Endodermal cell (in vitro differentiated cells): ENCODE measurements at regions not wholly inside any gene's neighbourhood (a gene's known extent, or its start where the extent isn't known, plus 50 kb on each side); places are given as distances from the start of the nearest gene placed in this dataset.
"Not testable (repeated sequence)": the region's sequence is repeated elsewhere in the genome, so short reads cannot be mapped to it uniquely, and the experiment has no call there.

Experiments used
- DNase-seq: peaks from one replicate; pipeline ENCODE4 v3.0.0-alpha.2; 2017
- H3K27ac ChIP-seq: 2 replicates; pipeline ENCODE4 v1.5.1; 2013; ENCODE audit warnings: mild to moderate bottlenecking, low read depth, low read length, moderate library complexity
- H3K27me3 ChIP-seq: 2 replicates; pipeline ENCODE4 v1.6.1; 2013; ENCODE audit warnings: mild to moderate bottlenecking, low read length, moderate library complexity; ENCODE audit not compliant: insufficient read depth, control insufficient read depth, poor library complexity, severe bottlenecking
- H3K36me3 ChIP-seq: 2 replicates; pipeline ENCODE4 v1.7.0; 2013; ENCODE audit warnings: mild to moderate bottlenecking, low read length, moderate library complexity; ENCODE audit not compliant: control insufficient read depth, insufficient read depth
- H3K4me1 ChIP-seq: one replicate; pipeline ENCODE4 v1.7.0; 2013; ENCODE audit warnings: low read length; ENCODE audit not compliant: control insufficient read depth, insufficient read depth
- H3K4me3 ChIP-seq: 2 replicates; pipeline ENCODE4 v1.5.1; 2013; ENCODE audit warnings: mild to moderate bottlenecking, low read length, moderate library complexity
- H3K9ac ChIP-seq: 2 replicates; pipeline ENCODE4 v1.6.1; 2013; ENCODE audit warnings: mild to moderate bottlenecking, low read length, moderate library complexity; ENCODE audit not compliant: poor library complexity, severe bottlenecking; ENCODE audit errors: extremely low read depth
- H3K9me3 ChIP-seq: 2 replicates; pipeline ENCODE4 v1.6.1; 2013; ENCODE audit warnings: mild to moderate bottlenecking, low read length, moderate library complexity; ENCODE audit not compliant: control insufficient read depth
- H3K27ac Mint-ChIP-seq: 2 replicates; pipeline ENCODE4 v1.8.0; 2020; ENCODE audit warnings: mixed read lengths
- H3K27me3 Mint-ChIP-seq: 2 replicates; pipeline ENCODE4 v1.8.0; 2021; ENCODE audit warnings: mild to moderate bottlenecking, mixed read lengths; ENCODE audit not compliant: insufficient read depth
- H3K36me3 Mint-ChIP-seq: 2 replicates; pipeline ENCODE4 v1.8.0; 2020; ENCODE audit warnings: low read depth, mixed read lengths
- H3K4me1 Mint-ChIP-seq: 2 replicates; pipeline ENCODE4 v1.8.0; 2020; ENCODE audit warnings: mixed read lengths
- H3K4me3 Mint-ChIP-seq: 2 replicates; pipeline ENCODE4 v1.8.0; 2020; ENCODE audit warnings: mild to moderate bottlenecking, moderate library complexity, mixed read lengths
- H3K9me3 Mint-ChIP-seq: 2 replicates; pipeline ENCODE4 v1.8.0; 2020; ENCODE audit warnings: mild to moderate bottlenecking, mixed read lengths
- WGBS, 2 experiments: methylation state at CpG; one replicate each; pipeline versions ENCODE4 v1.1.5 to v1.1.7; 2013; ENCODE audit warnings: missing lambda C conversion rate in 2 of 2, mixed read lengths in 1 of 2; ENCODE audit not compliant: insufficient coverage in 1 of 2, insufficient read length in 1 of 2; 5-methylcytosine and 5-hydroxymethylcytosine counted together
- TF ChIP-seq, protein P1 (sequence below): fragments of 200-600 bp; sonication (generic); conservative IDR thresholded peaks from 2 replicates; pipeline ENCODE4 v1.5.0; 2021; ENCODE audit warnings: antibody characterized with exemption, mild to moderate bottlenecking

DNA sequence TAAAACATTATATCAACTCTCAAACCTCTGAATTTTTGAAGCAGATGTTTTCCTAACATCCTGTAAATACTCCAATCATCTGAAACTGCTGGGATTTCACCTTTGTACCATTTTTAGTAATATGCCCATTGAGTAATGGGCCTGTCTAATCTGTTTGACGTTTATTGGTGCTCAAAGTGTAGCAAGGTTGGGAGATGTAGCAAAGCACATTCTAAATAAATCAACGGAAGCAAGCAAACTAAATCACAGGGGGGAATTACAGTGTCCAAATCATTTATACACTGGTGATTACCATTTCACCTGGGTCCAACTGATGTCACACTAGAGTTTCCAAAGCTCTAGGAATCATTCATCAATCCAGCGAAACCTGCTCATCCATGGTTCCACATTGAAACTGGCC lies 518.7 kb upstream of the TBL1XR1 start:
- no peak overlapping the region for H3K27ac Mint-ChIP-seq
- peaks cover 2% of the 10 kb centered on the region for H3K9me3 Mint-ChIP-seq
- no peaks in the 10 kb centered on the region for H3K36me3 Mint-ChIP-seq
- DNase-seq = no peak
- TF ChIP-seq, protein P1, sequence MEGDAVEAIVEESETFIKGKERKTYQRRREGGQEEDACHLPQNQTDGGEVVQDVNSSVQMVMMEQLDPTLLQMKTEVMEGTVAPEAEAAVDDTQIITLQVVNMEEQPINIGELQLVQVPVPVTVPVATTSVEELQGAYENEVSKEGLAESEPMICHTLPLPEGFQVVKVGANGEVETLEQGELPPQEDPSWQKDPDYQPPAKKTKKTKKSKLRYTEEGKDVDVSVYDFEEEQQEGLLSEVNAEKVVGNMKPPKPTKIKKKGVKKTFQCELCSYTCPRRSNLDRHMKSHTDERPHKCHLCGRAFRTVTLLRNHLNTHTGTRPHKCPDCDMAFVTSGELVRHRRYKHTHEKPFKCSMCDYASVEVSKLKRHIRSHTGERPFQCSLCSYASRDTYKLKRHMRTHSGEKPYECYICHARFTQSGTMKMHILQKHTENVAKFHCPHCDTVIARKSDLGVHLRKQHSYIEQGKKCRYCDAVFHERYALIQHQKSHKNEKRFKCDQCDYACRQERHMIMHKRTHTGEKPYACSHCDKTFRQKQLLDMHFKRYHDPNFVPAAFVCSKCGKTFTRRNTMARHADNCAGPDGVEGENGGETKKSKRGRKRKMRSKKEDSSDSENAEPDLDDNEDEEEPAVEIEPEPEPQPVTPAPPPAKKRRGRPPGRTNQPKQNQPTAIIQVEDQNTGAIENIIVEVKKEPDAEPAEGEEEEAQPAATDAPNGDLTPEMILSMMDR = no peak
- H3K9ac ChIP-seq = no peak overlapping the region
- no peaks in the 10 kb centered on the region for H3K4me1 ChIP-seq
- WGBS, 2 experiments = 98 to 100% methylated on average over 2 to 3 of the region's 3 CpGs
- H3K4me3 ChIP-seq = no peak overlapping the region
- H3K4me3 Mint-ChIP-seq = no peak overlapping the region
- peaks cover 6% of the 10 kb centered on the region for H3K4me1 Mint-ChIP-seq
- no peaks in the 10 kb centered on the region for H3K9me3 ChIP-seq
- H3K27me3 ChIP-seq = no peaks in the 10 kb centered on the region
- H3K27ac ChIP-seq = no peak overlapping the region
- no peaks in the 10 kb centered on the region for H3K27me3 Mint-ChIP-seq
- no peaks in the 10 kb centered on the region for H3K36me3 ChIP-seq

DNA sequence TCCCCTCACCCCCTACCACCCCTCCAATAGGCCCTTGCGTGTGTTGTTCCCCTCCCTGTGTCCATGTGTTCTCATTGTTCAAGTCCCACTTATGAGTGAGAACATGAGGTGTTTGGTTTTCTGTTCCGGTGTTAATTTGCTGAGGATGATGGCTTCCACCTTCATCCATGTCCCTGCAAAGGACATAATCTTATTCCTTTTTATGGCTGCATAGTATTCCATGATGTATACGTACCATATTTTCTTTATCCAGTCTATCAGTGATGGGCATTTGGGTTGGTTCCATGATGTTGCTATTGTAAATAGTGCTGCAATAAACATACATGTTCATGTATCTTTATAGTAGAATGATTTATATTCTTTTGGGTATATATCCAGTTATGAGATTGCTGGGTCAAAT lies 523.6 kb upstream of the TBL1XR1 start:
- not testable (repeated sequence) for H3K27ac ChIP-seq, H3K9me3 Mint-ChIP-seq, H3K27me3 ChIP-seq, H3K4me3 Mint-ChIP-seq, H3K36me3 ChIP-seq, H3K36me3 Mint-ChIP-seq, DNase-seq, H3K4me1 ChIP-seq, H3K27me3 Mint-ChIP-seq, H3K9me3 ChIP-seq, H3K4me3 ChIP-seq, H3K4me1 Mint-ChIP-seq, H3K9ac ChIP-seq, H3K27ac Mint-ChIP-seq
- WGBS, 2 experiments = 83 to 97% methylated on average over 1 to 3 of the region's 3 CpGs

DNA sequence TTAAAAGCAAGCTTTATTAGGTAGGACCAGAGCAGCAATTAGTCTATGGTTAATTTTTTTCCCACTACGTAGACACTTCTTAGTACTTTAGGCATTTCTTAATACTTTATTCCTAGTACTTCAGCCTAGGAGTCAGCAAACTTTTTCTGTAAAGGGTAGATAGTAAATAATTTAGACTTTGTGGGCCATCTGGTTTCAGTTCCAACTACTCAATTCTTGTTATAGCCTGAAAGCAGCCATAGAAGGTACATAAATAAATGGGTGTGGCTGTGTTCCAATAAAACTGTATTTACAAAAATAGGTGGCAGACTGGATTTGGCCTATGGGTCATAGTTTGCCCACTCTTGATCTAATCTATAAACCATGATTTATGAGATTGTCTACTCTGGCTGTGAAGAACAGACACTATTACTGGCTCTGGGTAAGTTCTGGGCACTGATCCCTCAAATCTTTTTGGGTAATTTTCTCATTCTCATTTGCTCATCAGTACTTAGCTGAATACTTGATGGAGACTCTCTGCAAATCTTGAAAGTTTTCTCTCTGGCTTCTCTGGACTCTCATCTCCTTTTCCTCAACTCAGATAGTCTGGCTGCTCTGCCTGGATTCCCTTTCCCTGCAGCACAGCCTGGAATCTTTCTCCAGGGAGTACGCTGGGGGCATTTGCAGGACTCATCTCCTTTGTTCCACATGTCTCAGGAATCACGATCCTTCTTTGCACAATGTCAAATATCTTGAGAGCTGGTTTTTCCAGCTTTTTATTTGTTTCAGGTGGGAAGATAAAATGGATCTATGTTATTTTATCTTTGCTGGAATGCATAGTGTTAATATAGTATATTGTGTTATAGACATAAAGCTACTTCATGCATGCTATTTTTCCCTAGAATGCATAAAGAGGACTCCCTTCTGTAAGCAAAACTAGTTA lies 524.8 kb upstream of the TBL1XR1 start:
- no peaks in the 10 kb centered on the region for H3K36me3 ChIP-seq
- TF ChIP-seq, protein P1 = no peak
- no peaks in the 10 kb centered on the region for H3K36me3 Mint-ChIP-seq
- H3K27ac Mint-ChIP-seq = no peak overlapping the region
- H3K27me3 ChIP-seq = no peaks in the 10 kb centered on the region
- no peaks in the 10 kb centered on the region for H3K27me3 Mint-ChIP-seq
- no peak overlapping the region for H3K9ac ChIP-seq
- DNase-seq = no peak
- H3K9me3 Mint-ChIP-seq = peaks cover 2% of the 10 kb centered on the region
- H3K4me3 ChIP-seq = no peak overlapping the region
- H3K9me3 ChIP-seq = no peaks in the 10 kb centered on the region
- 88% methylated on average over 3 of the region's 3 CpGs; no CpG with 5 or more reads in 1 of the 2 experiments for WGBS, 2 experiments
- no peak overlapping the region for H3K27ac ChIP-seq
- H3K4me3 Mint-ChIP-seq = no peak overlapping the region
- H3K4me1 Mint-ChIP-seq = no peaks in the 10 kb centered on the region
- no peaks in the 10 kb centered on the region for H3K4me1 ChIP-seq
